HCEC 1CT (cell line): ENCODE measurements at regions not wholly inside any gene's neighbourhood (a gene's known extent, or its start where the extent isn't known, plus 50 kb on each side); places are given as distances from the start of the nearest gene placed in this dataset.

Experiments used
- DNase-seq: peaks from one replicate; pipeline ENCODE4 v3.0.0-alpha.2; 2017

GRCh38 chr12:124096869-124097434 is 123.9 kb downstream of the ZNF664 start:
- DNase-seq: no peak

GRCh38 chr12:124097701-124098100 is 124.7 kb downstream of the ZNF664 start:
- no peak for DNase-seq

DNA sequence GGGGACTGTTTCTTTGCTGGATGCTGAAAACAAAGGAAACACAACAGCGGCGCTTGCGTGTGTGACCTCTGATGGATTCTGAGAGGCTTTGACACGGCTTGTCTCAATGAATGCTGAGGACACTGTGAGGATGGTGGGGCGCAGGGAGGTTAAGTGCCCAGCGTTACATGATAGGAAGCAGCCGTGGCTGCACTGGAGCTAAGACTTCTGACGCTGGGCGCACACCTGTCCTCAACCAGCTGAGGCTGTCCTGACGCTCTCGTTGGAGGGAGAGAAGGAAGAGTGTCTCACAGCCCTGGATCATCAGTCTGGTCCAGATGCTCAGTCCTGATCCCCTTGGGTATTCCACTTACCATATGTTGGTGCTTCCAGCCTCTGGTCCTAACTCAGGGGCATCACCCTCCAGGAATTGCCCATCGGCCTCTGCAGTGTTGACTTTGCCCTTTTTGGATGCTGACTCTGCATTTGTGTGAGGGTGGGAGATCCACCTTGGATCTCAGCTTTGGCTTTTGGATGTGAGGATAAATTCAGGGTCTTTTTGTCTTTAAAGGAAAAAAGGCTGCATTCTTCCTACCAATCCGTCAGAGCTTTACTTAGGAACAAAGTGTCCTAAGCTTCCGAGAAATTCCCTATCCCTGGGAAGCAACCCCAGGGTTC is 125.2 kb downstream of the ZNF664 start:
- DNase-seq: no peak

DNA sequence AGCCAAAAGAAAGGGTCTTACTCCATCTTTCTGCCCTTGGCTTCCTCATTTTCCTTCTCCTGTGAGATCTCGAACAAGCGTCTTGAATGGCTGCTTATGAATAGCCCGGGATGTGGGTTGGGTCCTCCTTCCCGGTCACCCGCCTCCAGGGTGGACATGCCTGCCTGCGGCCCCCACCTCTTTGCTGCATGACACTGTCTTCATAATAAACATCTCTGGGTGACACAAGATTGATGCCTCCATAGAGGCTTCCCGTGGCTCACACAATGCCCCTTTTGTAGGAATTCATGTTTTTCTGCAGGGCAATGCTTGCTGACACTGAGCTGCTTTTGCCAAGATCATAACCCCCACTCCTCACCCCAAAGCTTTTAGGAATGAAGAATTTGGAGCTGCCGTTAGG is 125.9 kb downstream of the ZNF664 start:
- DNase-seq: no peak

- DNase-seq: no peak
Measured at GRCh38 chr12:124099661-124100060, 126.6 kb downstream of the ZNF664 start.

DNA sequence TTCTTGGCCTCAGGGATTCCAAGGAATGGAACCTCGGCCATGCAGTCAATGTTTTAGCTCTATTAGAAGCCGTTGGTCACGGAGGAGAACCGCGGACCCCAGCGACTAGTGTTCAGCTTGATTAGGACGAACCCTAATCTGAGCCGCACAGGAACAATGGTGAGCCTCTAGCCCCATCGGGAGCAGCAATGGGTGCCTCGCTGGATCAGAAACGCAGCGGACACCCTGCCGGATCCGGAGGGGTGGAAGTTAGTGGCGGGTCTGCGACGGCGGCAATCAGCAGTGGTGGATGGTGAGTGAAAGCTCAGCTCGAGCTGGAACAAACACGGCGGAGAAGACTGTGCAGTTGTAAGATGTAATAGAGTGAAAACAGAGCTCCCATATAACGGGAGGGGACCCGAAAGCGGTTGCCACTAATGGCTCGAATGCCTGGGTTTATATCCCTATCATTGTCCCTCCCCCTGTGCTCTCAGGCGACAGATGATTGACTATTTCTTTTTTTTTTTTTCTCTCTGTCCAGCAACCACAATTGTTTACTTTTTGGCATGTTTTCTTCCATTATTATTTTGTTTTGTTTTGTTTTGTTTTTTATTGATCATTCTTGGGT is 127.7 kb downstream of the ZNF664 start:
- DNase-seq: no peak

GRCh38 chr12:124105546-124105945 is 132.5 kb downstream of the ZNF664 start:
- no peak for DNase-seq

GRCh38 chr12:124107351-124107750 is 134.3 kb downstream of the ZNF664 start:
- DNase-seq: no peak

GRCh38 chr12:124109760-124110159 is 136.7 kb downstream of the ZNF664 start:
- peak; percentile 41 for DNase-seq

DNA sequence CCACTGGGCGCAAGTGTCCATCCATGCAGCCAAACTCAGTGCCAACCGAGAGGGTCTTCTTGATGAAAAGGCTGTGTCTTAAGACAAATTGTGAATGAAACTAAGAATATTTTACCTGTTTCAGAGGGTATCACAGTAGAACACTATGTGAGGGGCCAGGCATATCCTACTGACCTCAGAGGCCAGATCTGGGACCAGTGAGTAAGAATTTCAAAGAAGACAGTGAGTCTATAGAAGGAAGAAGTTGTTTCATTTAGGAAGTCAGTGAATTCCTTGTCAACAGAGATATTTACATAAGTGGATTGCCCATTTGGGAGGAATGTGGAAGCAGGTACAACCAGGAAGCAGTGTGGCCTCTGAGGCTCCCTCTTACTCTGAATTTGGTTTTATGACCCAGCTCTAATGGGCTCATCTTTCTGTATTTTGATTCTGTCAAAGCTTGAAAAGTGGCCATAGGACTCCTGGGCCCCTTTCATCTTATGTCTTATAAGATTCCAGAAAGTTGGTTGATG is 137.4 kb downstream of the ZNF664 start:
- DNase-seq: no peak

DNA sequence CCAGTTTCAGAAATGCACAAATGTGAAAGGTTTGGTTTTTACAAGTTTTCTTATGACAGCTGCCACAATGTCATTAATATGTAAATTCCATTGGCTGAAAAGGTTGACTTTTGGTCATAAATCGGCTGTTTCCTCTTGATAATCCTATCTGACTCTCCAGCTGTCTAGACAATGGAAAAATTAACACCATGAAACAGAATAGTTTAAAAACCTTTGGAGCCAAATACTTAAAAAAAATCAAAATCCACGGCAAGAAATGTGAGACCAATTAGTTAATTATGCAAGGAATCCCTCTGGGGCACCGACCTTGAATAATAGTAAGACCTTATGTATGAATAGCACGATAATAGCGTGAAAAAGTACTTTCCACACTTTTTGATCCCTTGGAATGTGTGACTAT is 138.0 kb downstream of the ZNF664 start:
- DNase-seq: no peak

DNA sequence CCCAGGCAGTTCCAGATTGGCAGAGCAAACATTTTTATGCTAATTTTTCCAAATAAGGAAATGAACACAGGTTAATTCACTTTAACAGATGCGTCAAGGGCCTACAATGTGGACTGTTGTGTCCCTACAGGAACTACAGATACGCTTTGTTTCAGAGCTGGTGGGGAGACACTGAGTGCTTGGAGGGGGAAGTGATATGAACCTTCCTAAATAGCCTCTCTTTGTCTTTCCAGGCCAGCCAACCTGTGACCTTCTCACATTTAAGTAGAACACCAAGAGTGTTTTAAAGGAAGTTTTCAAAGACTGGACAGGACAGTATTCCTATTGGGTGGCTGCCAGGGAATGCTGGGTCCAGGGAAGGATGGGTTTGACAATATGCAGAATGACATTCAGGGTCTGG is 141.3 kb downstream of the ZNF664 start:
- DNase-seq: no peak

DNA sequence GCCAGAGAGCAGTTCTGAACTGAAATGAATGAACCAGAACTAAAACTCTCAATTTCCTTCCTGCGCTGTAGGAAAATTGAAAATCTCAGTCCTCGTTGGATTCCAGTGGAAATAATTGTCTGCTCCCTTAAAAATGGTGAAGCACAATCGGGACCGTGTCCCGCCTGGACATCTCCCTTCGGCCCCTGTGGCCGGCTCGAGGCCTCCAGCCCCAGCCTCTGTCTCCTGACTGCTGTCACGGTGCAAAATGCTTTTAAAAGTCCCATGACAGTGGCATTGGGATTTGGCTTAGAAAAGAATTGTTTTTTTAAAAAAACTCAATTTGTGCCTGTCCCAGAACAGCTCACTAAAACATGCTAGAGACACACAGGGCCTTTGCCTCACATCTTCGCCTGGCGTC is 142.5 kb downstream of the ZNF664 start:
- no peak for DNase-seq

GRCh38 chr12:124115976-124116690 is 143.1 kb downstream of the ZNF664 start:
- no peak for DNase-seq

- DNase-seq: no peak
Measured at GRCh38 chr12:124120739-124121138, 147.7 kb downstream of the ZNF664 start.

GRCh38 chr12:124122722-124123121 is 149.7 kb downstream of the ZNF664 start:
- no peak for DNase-seq

GRCh38 chr12:124123296-124124000 is 150.4 kb downstream of the ZNF664 start:
- DNase-seq: no peak

- no peak for DNase-seq
Measured at GRCh38 chr12:124125203-124125871, 152.3 kb downstream of the ZNF664 start.

DNA sequence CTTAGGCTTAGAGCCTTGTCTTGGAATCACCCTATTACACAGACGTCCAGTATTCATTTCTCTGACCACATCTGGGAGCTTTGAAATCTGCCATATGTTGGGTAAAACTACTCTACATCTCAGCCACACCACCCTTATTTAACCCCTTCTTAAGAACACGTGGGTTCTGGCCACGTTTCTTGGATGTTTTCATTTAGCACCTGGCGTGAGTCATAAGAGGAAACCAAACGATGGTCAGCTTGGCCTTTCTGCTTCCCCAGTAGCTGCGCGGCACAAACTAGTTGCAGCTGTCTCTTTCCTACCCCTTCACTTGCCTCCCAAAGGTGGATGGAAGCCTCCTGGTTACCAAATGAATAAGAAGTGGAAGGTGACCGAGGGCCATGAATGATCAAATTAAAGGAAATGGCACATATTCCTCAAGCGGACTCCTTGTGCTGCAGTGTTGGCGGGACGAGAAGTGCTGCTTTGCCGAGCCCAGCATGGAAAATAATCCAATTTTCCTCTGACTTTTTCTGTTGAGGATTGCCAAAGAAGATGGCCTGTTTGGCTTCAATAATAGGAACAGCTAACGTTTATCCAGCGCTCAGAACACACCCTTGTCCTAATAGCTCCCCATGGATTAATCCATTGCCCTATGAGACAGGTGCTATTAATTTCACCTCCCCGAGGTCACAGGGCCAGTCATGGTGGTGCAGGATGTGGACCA is 154.1 kb downstream of the ZNF664 start:
- no peak for DNase-seq

DNA sequence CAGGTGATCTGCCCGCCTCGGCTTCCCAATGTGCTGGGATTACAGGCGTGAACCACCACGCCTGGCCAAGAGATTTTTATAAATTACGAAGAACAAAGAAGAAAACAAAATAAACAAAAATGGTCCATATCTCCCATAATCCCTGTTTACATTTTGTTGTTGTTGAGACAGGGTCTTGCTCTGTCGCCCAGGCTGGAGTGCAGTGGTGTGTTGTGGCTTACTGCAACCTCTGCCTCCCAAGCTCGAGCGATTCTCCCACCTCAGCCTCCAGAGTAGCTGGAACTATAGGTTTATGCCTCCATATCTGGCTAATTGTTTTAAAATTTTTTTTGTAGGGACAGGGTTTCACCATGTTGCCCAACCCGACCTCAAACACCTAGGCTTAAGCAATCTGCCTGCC is 156.1 kb downstream of the ZNF664 start:
- DNase-seq: no peak

- no peak for DNase-seq
Measured at GRCh38 chr12:124130691-124131591, 157.9 kb downstream of the ZNF664 start.
